Endothelial cell of umbilical vein (primary cell): ENCODE measurements at regions not wholly inside any gene's neighbourhood (a gene's known extent, or its start where the extent isn't known, plus 50 kb on each side); places are given as distances from the start of the nearest gene placed in this dataset.

ENCODE experiments used
- BruUV-seq: library from RNA; stranded (reverse); fragments of 400-500 nt; replicated peaks from 2 replicates; lab custom pipeline; 2021; lab: Mats Ljungman, UMichigan
- CTCF ChIA-PET: fragments of 300-600, 350-600 bp; sonication (Branson Sonifier 250); formaldehyde crosslinking; loops from one replicate; lab custom pipeline; 2021; ENCODE audit warnings: antibody characterized with exemption, inconsistent platforms; lab: Charles Lee
- POLR2A ChIA-PET: fragments of 300-600, 350-600 bp; sonication (Branson Sonifier 250); formaldehyde crosslinking; loops from one replicate; lab custom pipeline; 2021; ENCODE audit warnings: antibody characterized with exemption, inconsistent platforms; lab: Charles Lee
- DNase-seq: peaks from one replicate; pipeline ENCODE4 v3.0.0-alpha.2; 2011; ENCODE audit warnings: low read depth, low spot score
- FAIRE-seq: peaks from 2 replicates; lab custom pipeline; 2011; peaks lifted over from hg19 to GRCh38; lab: Jason Lieb, UNC
- H2AFZ ChIP-seq: 2 replicates; pipeline ENCODE4 v1.6.0; 2012; ENCODE audit warnings: low read depth, low read length, control low read depth, inconsistent platforms
- H3K27ac ChIP-seq: 2 replicates; pipeline ENCODE4 v1.5.1; 2011; ENCODE audit warnings: low read depth, mild to moderate bottlenecking, control low read depth, low read length, moderate library complexity; ENCODE audit not compliant: insufficient read depth
- H3K27me3 ChIP-seq, 2 experiments: 2 replicates each; pipeline versions ENCODE4 v1.6.0 to v1.6.1; 2011; ENCODE audit warnings: low read length in 2 of 2, mixed read lengths in 1 of 2; ENCODE audit not compliant: control insufficient read depth in 2 of 2, insufficient read depth in 2 of 2
- H3K36me3 ChIP-seq, 2 experiments: 2 replicates in 1 of 2; 3 replicates in 1 of 2; pipeline ENCODE4 v1.5.1; 2011; ENCODE audit warnings: low read length in 2 of 2, mild to moderate bottlenecking in 1 of 2, moderate library complexity in 1 of 2; ENCODE audit not compliant: control insufficient read depth in 2 of 2, insufficient read depth in 2 of 2; ENCODE audit errors: extremely low read depth in 1 of 2
- H3K4me1 ChIP-seq: 3 replicates; pipeline ENCODE4 v1.5.1; 2011; ENCODE audit warnings: mild to moderate bottlenecking, low read length; ENCODE audit not compliant: control insufficient read depth, insufficient read depth; ENCODE audit errors: extremely low read depth
- H3K4me2 ChIP-seq: 2 replicates; pipeline ENCODE4 v1.6.1; 2011; ENCODE audit warnings: low read length, control low read depth, mixed read lengths; ENCODE audit not compliant: insufficient read depth
- H3K4me3 ChIP-seq, 3 experiments: fragments of 200-600 bp in 1 of 3; sonication (generic), shearing (Covaris generic) in 1 of 3; replicated peaks in 1 of 3; 2 replicates each; pipeline ENCODE4 v1.5.1; 2011 to 2016; ENCODE audit warnings: control low read depth in 3 of 3, low read length in 3 of 3, mild to moderate bottlenecking in 2 of 3, inconsistent platforms in 1 of 3, low read depth in 1 of 3, moderate library complexity in 1 of 3; ENCODE audit not compliant: insufficient read depth in 1 of 3
- H3K79me2 ChIP-seq: 2 replicates; pipeline ENCODE4 v1.6.0; 2012; ENCODE audit warnings: low read length, inconsistent platforms; ENCODE audit not compliant: control insufficient read depth, insufficient read depth
- H3K9ac ChIP-seq: replicated peaks from 2 replicates; pipeline ENCODE3; 2011; ENCODE audit warnings: low read length, control low read depth; ENCODE audit not compliant: insufficient read depth; ENCODE audit errors: extremely low read depth
- H3K9me1 ChIP-seq: replicated peaks from 3 replicates; pipeline ENCODE4 v1.6.0; 2011; ENCODE audit warnings: mild to moderate bottlenecking, low read length; ENCODE audit not compliant: control insufficient read depth, insufficient read depth; ENCODE audit errors: extremely low read depth
- H3K9me3 ChIP-seq: replicated peaks from 2 replicates; pipeline ENCODE4 v1.5.1; 2012; ENCODE audit warnings: low read length, inconsistent platforms; ENCODE audit not compliant: control insufficient read depth, insufficient read depth
- H4K20me1 ChIP-seq: replicated peaks from 2 replicates; pipeline ENCODE3; 2011; ENCODE audit warnings: mild to moderate bottlenecking, low read length; ENCODE audit not compliant: control insufficient read depth, insufficient read depth; ENCODE audit errors: extremely low read depth
- EZH2 ChIP-seq: IDR thresholded peaks from 2 replicates; pipeline ENCODE4 v1.6.1; 2012; ENCODE audit warnings: borderline replicate concordance, low read depth, mild to moderate bottlenecking, moderate library complexity, low read length, inconsistent platforms; ENCODE audit not compliant: severe bottlenecking
- FOS ChIP-seq: IDR thresholded peaks from 2 replicates; pipeline ENCODE4 v1.6.1; 2011; ENCODE audit warnings: mild to moderate bottlenecking, low read length, moderate library complexity, borderline replicate concordance; ENCODE audit not compliant: insufficient read depth
- GATA2 ChIP-seq: IDR thresholded peaks from 2 replicates; pipeline ENCODE4 v1.7.0; 2011; ENCODE audit warnings: low read depth, mild to moderate bottlenecking, moderate library complexity, mixed read lengths, low read length; ENCODE audit not compliant: insufficient read length, insufficient read depth
- JUN ChIP-seq: IDR thresholded peaks from 2 replicates; pipeline ENCODE4 v1.6.1; 2011; ENCODE audit warnings: borderline replicate concordance, low read depth; ENCODE audit not compliant: insufficient read length, insufficient read depth
- MYC ChIP-seq: IDR thresholded peaks from one replicate; pipeline ENCODE4 v1.6.1; 2011; ENCODE audit warnings: mild to moderate bottlenecking, low read depth, low read length
- POLR2A ChIP-seq: IDR thresholded peaks from 2 replicates; pipeline ENCODE4 v1.6.1; 2012; ENCODE audit warnings: low read depth, mild to moderate bottlenecking, control low read depth, low read length
- POLR2AphosphoS5 ChIP-seq: IDR thresholded peaks from 2 replicates; pipeline ENCODE4 v1.6.1; 2012; ENCODE audit warnings: low read depth, mild to moderate bottlenecking, control low read depth, low read length, moderate library complexity; ENCODE audit not compliant: insufficient read depth
- dilution Hi-C: fragments of 300-500 bp; cut with MboI; formaldehyde crosslinking; loops from one replicate; pipeline ENCODE4 v1.15.0; 2019; ENCODE audit warnings: low sequenced_read_pairs; ENCODE audit not compliant: extremely low pct_ligation_motif_present
- intact Hi-C: fragments of 100-400 bp; cut with micrococcal nuclease; formaldehyde crosslinking; loops from one replicate; pipeline ENCODE4 v1.10.0; 2022
- TF ChIP-seq, protein P1 (sequence below), 2 donors: IDR thresholded peaks; 1 replicate in 1 of 2; 2 replicates in 1 of 2; pipeline ENCODE4 v1.5.1; 2011; ENCODE audit warnings: low read length in 2 of 2, mild to moderate bottlenecking in 2 of 2, moderate library complexity in 2 of 2, control low read depth in 1 of 2, inconsistent platforms in 1 of 2, low read depth in 1 of 2; ENCODE audit not compliant: insufficient read depth in 1 of 2; ENCODE audit errors: extremely low read depth in 1 of 2

- no peak overlapping the region for H3K9ac ChIP-seq
- peaks cover 0 to 2% of the 10 kb centered on the region in 2 experiments for H3K27me3 ChIP-seq
- H3K4me3 ChIP-seq, result no peak overlapping the region
- no peak overlapping the region for H2AFZ ChIP-seq
- no peak for DNase-seq
- H3K9me1 ChIP-seq, result no peaks in the 10 kb centered on the region
- H3K27ac ChIP-seq, result no peak overlapping the region
- no peaks in the 10 kb centered on the region for H3K79me2 ChIP-seq
- H3K4me1 ChIP-seq, result no peaks in the 10 kb centered on the region
- dilution Hi-C loops, result no loop called here
- H3K36me3 ChIP-seq, result no peaks in the 10 kb centered on the region
- H4K20me1 ChIP-seq, result no peaks in the 10 kb centered on the region
- no peaks in the 10 kb centered on the region for H3K9me3 ChIP-seq
- BruUV-seq, result no TSS peak
- no peak for FAIRE-seq
- no peak for TF ChIP-seq JUN
- TF ChIP-seq POLR2A, result no peak
- TF ChIP-seq GATA2, result no peak
- no peak for TF ChIP-seq MYC
- no peak overlapping the region for H3K4me2 ChIP-seq
- intact Hi-C loops, result no loop called here
- ChIA-PET CTCF (no interaction called here), POLR2A (no interaction called here)
Observed at GRCh38 chr13:110068176-110068473, 238.8 kb downstream of the COL4A1 start.

GRCh38 chr13:110067355-110068175 is 239.4 kb downstream of the COL4A1 start:
- no peaks in the 10 kb centered on the region for H3K9me1 ChIP-seq
- H2AFZ ChIP-seq, result no peak overlapping the region
- POLR2A ChIA-PET, result no interaction called here
- CTCF ChIA-PET, result no interaction called here
- H3K27ac ChIP-seq, result no peak overlapping the region
- no peak overlapping the region for H3K4me2 ChIP-seq
- intact Hi-C loops, result no loop called here
- dilution Hi-C loops, result no loop called here
- H3K27me3 ChIP-seq, result peaks cover 0 to 2% of the 10 kb centered on the region in 2 experiments
- FAIRE-seq (no peak), DNase-seq (no peak)
- no peaks in the 10 kb centered on the region for H3K4me1 ChIP-seq
- TF ChIP-seq GATA2 (no peak), FOS (no peak), EZH2 (no peak), POLR2AphosphoS5 (no peak)
- TF ChIP-seq, protein P1, sequence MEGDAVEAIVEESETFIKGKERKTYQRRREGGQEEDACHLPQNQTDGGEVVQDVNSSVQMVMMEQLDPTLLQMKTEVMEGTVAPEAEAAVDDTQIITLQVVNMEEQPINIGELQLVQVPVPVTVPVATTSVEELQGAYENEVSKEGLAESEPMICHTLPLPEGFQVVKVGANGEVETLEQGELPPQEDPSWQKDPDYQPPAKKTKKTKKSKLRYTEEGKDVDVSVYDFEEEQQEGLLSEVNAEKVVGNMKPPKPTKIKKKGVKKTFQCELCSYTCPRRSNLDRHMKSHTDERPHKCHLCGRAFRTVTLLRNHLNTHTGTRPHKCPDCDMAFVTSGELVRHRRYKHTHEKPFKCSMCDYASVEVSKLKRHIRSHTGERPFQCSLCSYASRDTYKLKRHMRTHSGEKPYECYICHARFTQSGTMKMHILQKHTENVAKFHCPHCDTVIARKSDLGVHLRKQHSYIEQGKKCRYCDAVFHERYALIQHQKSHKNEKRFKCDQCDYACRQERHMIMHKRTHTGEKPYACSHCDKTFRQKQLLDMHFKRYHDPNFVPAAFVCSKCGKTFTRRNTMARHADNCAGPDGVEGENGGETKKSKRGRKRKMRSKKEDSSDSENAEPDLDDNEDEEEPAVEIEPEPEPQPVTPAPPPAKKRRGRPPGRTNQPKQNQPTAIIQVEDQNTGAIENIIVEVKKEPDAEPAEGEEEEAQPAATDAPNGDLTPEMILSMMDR (IDR thresholded peaks at IDR 0.05; ENCODE audit: extremely low read depth in 1 of 2, insufficient read depth in 1 of 2, low read depth in 1 of 2, low read length in 2 of 2), result no peak
- no peaks in the 10 kb centered on the region for H3K79me2 ChIP-seq
- H3K36me3 ChIP-seq, result no peaks in the 10 kb centered on the region
- no peaks in the 10 kb centered on the region for H3K9me3 ChIP-seq
- H3K4me3 ChIP-seq, result no peak overlapping the region
- BruUV-seq, result no TSS peak
- H3K9ac ChIP-seq, result no peak overlapping the region
- no peaks in the 10 kb centered on the region for H4K20me1 ChIP-seq
